Kidney epithelial cell (primary cell): ENCODE measurements at regions not wholly inside any gene's neighbourhood (a gene's known extent, or its start where the extent isn't known, plus 50 kb on each side); places are given as distances from the start of the nearest gene placed in this dataset.

ENCODE experiments used
- DNase-seq: peaks from one replicate; pipeline ENCODE4 v3.0.0-alpha.2; 2010; ENCODE audit warnings: low read depth
- H3K27me3 ChIP-seq: 2 replicates; pipeline ENCODE4 v1.6.0; 2011; ENCODE audit warnings: low read length; ENCODE audit not compliant: control insufficient read depth, insufficient read depth
- H3K36me3 ChIP-seq: 2 replicates; pipeline ENCODE4 v1.5.1; 2011; ENCODE audit warnings: low read length; ENCODE audit not compliant: control insufficient read depth, insufficient read depth
- H3K4me3 ChIP-seq: 2 replicates; pipeline ENCODE4 v1.5.1; 2011; ENCODE audit warnings: low read depth, mild to moderate bottlenecking, control low read depth, low read length
- CTCF ChIP-seq: IDR thresholded peaks from 2 replicates; pipeline ENCODE4 v1.5.1; 2011; ENCODE audit warnings: mild to moderate bottlenecking, moderate library complexity, low read length, control low read depth, inconsistent platforms; ENCODE audit not compliant: insufficient read depth, poor library complexity, severe bottlenecking

GRCh38 chr1:229984992-229985612, 81.9 kb upstream of the GALNT2 start:
- no peak for TF ChIP-seq CTCF
- no peak for DNase-seq
- H3K36me3 ChIP-seq: no peaks in the 10 kb centered on the region
- H3K4me3 ChIP-seq: no peak overlapping the region
- H3K27me3 ChIP-seq: no peaks in the 10 kb centered on the region

GRCh38 chr1:229985613-229986010, 81.4 kb upstream of the GALNT2 start:
- no peak overlapping the region for H3K4me3 ChIP-seq
- DNase-seq: no peak
- H3K36me3 ChIP-seq: no peaks in the 10 kb centered on the region
- H3K27me3 ChIP-seq: no peaks in the 10 kb centered on the region
- no peak for TF ChIP-seq CTCF

- Histone ChIP-seq H3K27me3 (no peaks in the 10 kb centered on the region), H3K4me3 (no peak overlapping the region), H3K36me3 (no peaks in the 10 kb centered on the region)
- no peak for TF ChIP-seq CTCF
- DNase-seq: no peak
Measured at GRCh38 chr1:229986737-229987337, 80.2 kb upstream of the GALNT2 start.

GRCh38 chr1:229987953-229988352, 79.1 kb upstream of the GALNT2 start:
- no peak for TF ChIP-seq CTCF
- H3K36me3 ChIP-seq: no peaks in the 10 kb centered on the region
- DNase-seq: no peak
- no peaks in the 10 kb centered on the region for H3K27me3 ChIP-seq
- H3K4me3 ChIP-seq: no peak overlapping the region

GRCh38 chr1:229988534-229988933, 78.5 kb upstream of the GALNT2 start:
- no peak for TF ChIP-seq CTCF
- Histone ChIP-seq H3K27me3 (no peaks in the 10 kb centered on the region), H3K36me3 (no peaks in the 10 kb centered on the region), H3K4me3 (no peak overlapping the region)
- no peak for DNase-seq
